SK-N-SH treated with all-trans-retinoic acid at 6 μM for 48 hours (cell line): ENCODE measurements at regions not wholly inside any gene's neighbourhood (a gene's known extent, or its start where the extent isn't known, plus 50 kb on each side); places are given as distances from the start of the nearest gene placed in this dataset.

Experiments used
- ATAC-seq: fragments of 200-7000 bp; cut with Tn5 transposase; 3 replicates; pipeline ENCODE4 v1.9.1; 2020; ENCODE audit warnings: mild to moderate bottlenecking, moderate library complexity
- ARNTL ChIP-seq: fragments of 450-650 bp; formaldehyde crosslinking; IDR thresholded peaks from 2 replicates; pipeline ENCODE4 v1.5.0; 2020; ENCODE audit warnings: low read depth, mild to moderate bottlenecking, moderate library complexity, borderline replicate concordance
- BACH2 ChIP-seq: fragments of 250-450 bp; sonication (Bioruptor Pico); IDR thresholded peaks from 2 replicates; pipeline ENCODE4 v1.9.0; 2021; ENCODE audit warnings: mild to moderate bottlenecking, borderline replicate concordance
- CREB5 ChIP-seq: fragments of 250-450 bp; sonication (Bioruptor Pico); IDR thresholded peaks from 2 replicates; pipeline ENCODE4 v1.5.1; 2020; ENCODE audit warnings: low read depth, mild to moderate bottlenecking, moderate library complexity
- CSDC2 ChIP-seq: fragments of 250-450 bp; sonication (Bioruptor Pico); IDR thresholded peaks from 2 replicates; pipeline ENCODE4 v1.5.0; 2020; ENCODE audit warnings: mild to moderate bottlenecking, moderate library complexity
- ISL1 ChIP-seq: fragments of 250-450 bp; sonication (Bioruptor Pico); IDR thresholded peaks from 2 replicates; pipeline ENCODE4 v2.1.2; 2022; ENCODE audit warnings: mild to moderate bottlenecking, moderate library complexity
- OSR1 ChIP-seq: fragments of 250-450 bp; sonication (Bioruptor Pico); IDR thresholded peaks from 2 replicates; pipeline ENCODE4 v1.8.0; 2022; ENCODE audit warnings: moderate library complexity, mild to moderate bottlenecking, inconsistent platforms
- PPARA ChIP-seq: fragments of 250-450 bp; sonication (Bioruptor Pico); IDR thresholded peaks from 2 replicates; pipeline ENCODE4 v1.5.0; 2020; ENCODE audit warnings: mild to moderate bottlenecking, borderline replicate concordance
- SNAI2 ChIP-seq: fragments of 250-450 bp; sonication (Bioruptor Pico); IDR thresholded peaks from 2 replicates; pipeline ENCODE4 v1.5.0; 2020; ENCODE audit warnings: mild to moderate bottlenecking, moderate library complexity
- TCF4 ChIP-seq: fragments of 250-450 bp; sonication (Bioruptor Pico); IDR thresholded peaks from 2 replicates; pipeline ENCODE4 v1.8.0; 2021; ENCODE audit warnings: mild to moderate bottlenecking, moderate library complexity, borderline replicate concordance
- TOX ChIP-seq: fragments of 250-450 bp; sonication (Bioruptor Pico); IDR thresholded peaks from 2 replicates; pipeline ENCODE4 v1.8.0; 2021; ENCODE audit warnings: mild to moderate bottlenecking, moderate library complexity, borderline replicate concordance
- ZFP3 ChIP-seq: fragments of 250-450 bp; sonication (Bioruptor Pico); IDR thresholded peaks from 2 replicates; pipeline ENCODE4 v1.5.0; 2020; ENCODE audit warnings: mild to moderate bottlenecking, moderate library complexity
- ZFP30 ChIP-seq: fragments of 450-650 bp; formaldehyde crosslinking; IDR thresholded peaks from 2 replicates; pipeline ENCODE4 v1.5.0; 2022; ENCODE audit warnings: mild to moderate bottlenecking, moderate library complexity
- ZNF565 ChIP-seq: fragments of 450-650 bp; formaldehyde crosslinking; conservative IDR thresholded peaks from 2 replicates; pipeline ENCODE4 v1.5.0; 2020; ENCODE audit warnings: low read depth, mild to moderate bottlenecking, moderate library complexity
- ZNF70 ChIP-seq: fragments of 450-650 bp; formaldehyde crosslinking; IDR thresholded peaks from 2 replicates; pipeline ENCODE4 v1.5.0; 2020; ENCODE audit warnings: mild to moderate bottlenecking, moderate library complexity
- ZNF8 ChIP-seq: fragments of 450-650 bp; formaldehyde crosslinking; IDR thresholded peaks from 2 replicates; pipeline ENCODE4 v1.5.0; 2020; ENCODE audit warnings: mild to moderate bottlenecking, moderate library complexity
- TF ChIP-seq, protein P1 (sequence below): fragments of 250-450 bp; sonication (Bioruptor Pico); IDR thresholded peaks from 2 replicates; pipeline ENCODE4 v1.5.0; 2020; ENCODE audit warnings: mild to moderate bottlenecking, moderate library complexity
- TF ChIP-seq, protein P2 (sequence below): fragments of 250-450 bp; sonication (Bioruptor Pico); IDR thresholded peaks from 2 replicates; pipeline ENCODE4 v1.8.0; 2021; ENCODE audit warnings: low read depth, mild to moderate bottlenecking, moderate library complexity, borderline replicate concordance
- TF ChIP-seq, protein P3 (sequence below): fragments of 250-450 bp; sonication (Bioruptor Pico); IDR thresholded peaks from 2 replicates; pipeline ENCODE4 v1.8.0; 2020; ENCODE audit warnings: mild to moderate bottlenecking, moderate library complexity, borderline replicate concordance

- TF ChIP-seq TCF4 (CRISPR knock-in tag) (no peak), TOX (CRISPR knock-in tag) (no peak), BACH2 (CRISPR knock-in tag) (no peak), ISL1 (CRISPR knock-in tag) (no peak)
- TF ChIP-seq, protein P1, sequence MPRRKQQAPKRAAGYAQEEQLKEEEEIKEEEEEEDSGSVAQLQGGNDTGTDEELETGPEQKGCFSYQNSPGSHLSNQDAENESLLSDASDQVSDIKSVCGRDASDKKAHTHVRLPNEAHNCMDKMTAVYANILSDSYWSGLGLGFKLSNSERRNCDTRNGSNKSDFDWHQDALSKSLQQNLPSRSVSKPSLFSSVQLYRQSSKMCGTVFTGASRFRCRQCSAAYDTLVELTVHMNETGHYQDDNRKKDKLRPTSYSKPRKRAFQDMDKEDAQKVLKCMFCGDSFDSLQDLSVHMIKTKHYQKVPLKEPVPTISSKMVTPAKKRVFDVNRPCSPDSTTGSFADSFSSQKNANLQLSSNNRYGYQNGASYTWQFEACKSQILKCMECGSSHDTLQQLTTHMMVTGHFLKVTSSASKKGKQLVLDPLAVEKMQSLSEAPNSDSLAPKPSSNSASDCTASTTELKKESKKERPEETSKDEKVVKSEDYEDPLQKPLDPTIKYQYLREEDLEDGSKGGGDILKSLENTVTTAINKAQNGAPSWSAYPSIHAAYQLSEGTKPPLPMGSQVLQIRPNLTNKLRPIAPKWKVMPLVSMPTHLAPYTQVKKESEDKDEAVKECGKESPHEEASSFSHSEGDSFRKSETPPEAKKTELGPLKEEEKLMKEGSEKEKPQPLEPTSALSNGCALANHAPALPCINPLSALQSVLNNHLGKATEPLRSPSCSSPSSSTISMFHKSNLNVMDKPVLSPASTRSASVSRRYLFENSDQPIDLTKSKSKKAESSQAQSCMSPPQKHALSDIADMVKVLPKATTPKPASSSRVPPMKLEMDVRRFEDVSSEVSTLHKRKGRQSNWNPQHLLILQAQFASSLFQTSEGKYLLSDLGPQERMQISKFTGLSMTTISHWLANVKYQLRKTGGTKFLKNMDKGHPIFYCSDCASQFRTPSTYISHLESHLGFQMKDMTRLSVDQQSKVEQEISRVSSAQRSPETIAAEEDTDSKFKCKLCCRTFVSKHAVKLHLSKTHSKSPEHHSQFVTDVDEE (CRISPR knock-in tag) = no peak
- ATAC-seq = no peak
Observed at GRCh38 chr3:187836823-187837770, 91.8 kb upstream of the BCL6 start.

GRCh38 chr3:187838016-187838540, 92.8 kb upstream of the BCL6 start:
- no peak for ATAC-seq
- TF ChIP-seq SNAI2 (CRISPR knock-in tag) (no peak), ZFP3 (CRISPR knock-in tag) (no peak), ISL1 (CRISPR knock-in tag) (no peak), ZNF8 (no peak), ARNTL (no peak), ZFP30 (no peak), PPARA (no peak), BACH2 (CRISPR knock-in tag) (no peak), ZNF70 (CRISPR knock-in tag) (no peak), ZNF565 (CRISPR knock-in tag) (no peak), CREB5 (CRISPR knock-in tag) (no peak), TCF4 (CRISPR knock-in tag) (no peak), CSDC2 (CRISPR knock-in tag) (no peak), OSR1 (CRISPR knock-in tag) (no peak)
- TF ChIP-seq, protein P2, sequence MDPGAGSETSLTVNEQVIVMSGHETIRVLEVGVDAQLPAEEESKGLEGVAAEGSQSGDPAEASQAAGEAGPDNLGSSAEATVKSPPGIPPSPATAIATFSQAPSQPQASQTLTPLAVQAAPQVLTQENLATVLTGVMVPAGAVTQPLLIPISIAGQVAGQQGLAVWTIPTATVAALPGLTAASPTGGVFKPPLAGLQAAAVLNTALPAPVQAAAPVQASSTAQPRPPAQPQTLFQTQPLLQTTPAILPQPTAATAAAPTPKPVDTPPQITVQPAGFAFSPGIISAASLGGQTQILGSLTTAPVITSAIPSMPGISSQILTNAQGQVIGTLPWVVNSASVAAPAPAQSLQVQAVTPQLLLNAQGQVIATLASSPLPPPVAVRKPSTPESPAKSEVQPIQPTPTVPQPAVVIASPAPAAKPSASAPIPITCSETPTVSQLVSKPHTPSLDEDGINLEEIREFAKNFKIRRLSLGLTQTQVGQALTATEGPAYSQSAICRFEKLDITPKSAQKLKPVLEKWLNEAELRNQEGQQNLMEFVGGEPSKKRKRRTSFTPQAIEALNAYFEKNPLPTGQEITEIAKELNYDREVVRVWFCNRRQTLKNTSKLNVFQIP (CRISPR knock-in tag) = no peak
- TF ChIP-seq, protein P1 (CRISPR knock-in tag) = no peak
- TF ChIP-seq, protein P3, sequence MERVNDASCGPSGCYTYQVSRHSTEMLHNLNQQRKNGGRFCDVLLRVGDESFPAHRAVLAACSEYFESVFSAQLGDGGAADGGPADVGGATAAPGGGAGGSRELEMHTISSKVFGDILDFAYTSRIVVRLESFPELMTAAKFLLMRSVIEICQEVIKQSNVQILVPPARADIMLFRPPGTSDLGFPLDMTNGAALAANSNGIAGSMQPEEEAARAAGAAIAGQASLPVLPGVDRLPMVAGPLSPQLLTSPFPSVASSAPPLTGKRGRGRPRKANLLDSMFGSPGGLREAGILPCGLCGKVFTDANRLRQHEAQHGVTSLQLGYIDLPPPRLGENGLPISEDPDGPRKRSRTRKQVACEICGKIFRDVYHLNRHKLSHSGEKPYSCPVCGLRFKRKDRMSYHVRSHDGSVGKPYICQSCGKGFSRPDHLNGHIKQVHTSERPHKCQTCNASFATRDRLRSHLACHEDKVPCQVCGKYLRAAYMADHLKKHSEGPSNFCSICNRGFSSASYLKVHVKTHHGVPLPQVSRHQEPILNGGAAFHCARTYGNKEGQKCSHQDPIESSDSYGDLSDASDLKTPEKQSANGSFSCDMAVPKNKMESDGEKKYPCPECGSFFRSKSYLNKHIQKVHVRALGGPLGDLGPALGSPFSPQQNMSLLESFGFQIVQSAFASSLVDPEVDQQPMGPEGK (CRISPR knock-in tag) = no peak
- TF ChIP-seq, all 23 proteins: peak for 0
